Left lung (tissue), 4 donors: ENCODE measurements at regions not wholly inside any gene's neighbourhood (a gene's known extent, or its start where the extent isn't known, plus 50 kb on each side); places are given as distances from the start of the nearest gene placed in this dataset.

Experiments
- ATAC-seq: fragments of 200-7000 bp; cut with Tn5 transposase; one replicate; pipeline ENCODE4 v1.9.1; 2020; ENCODE audit warnings: moderate library complexity
- DNase-seq, 4 donors: peaks; one replicate each; pipeline ENCODE4 v3.0.0-alpha.2; 2013 to 2020
- H3K27ac ChIP-seq, 2 donors: fragments of 200-600 bp; sonication (generic) in 1 of 2; one replicate each; pipeline versions ENCODE4 v1.5.0 to v1.8.0; 2020 to 2021
- H3K27me3 ChIP-seq, 2 donors: fragments of 200-600 bp; sonication (generic) in 1 of 2; one replicate each; pipeline versions ENCODE4 v1.5.0 to v1.8.0; 2020 to 2021
- H3K36me3 ChIP-seq, 2 donors: fragments of 200-600 bp; sonication (generic) in 1 of 2; one replicate each; pipeline versions ENCODE4 v1.5.0 to v1.8.0; 2020 to 2021
- H3K4me1 ChIP-seq, 2 donors: fragments of 200-600 bp; one replicate each; pipeline ENCODE4 v1.8.0; 2021
- H3K4me3 ChIP-seq, 2 donors: fragments of 200-600 bp; sonication (generic) in 1 of 2; one replicate each; pipeline versions ENCODE4 v1.5.0 to v1.8.0; 2020 to 2021; ENCODE audit warnings: mild to moderate bottlenecking in 1 of 2
- H3K9me3 ChIP-seq, 2 donors: fragments of 200-600 bp; sonication (generic) in 1 of 2; one replicate each; pipeline versions ENCODE4 v1.5.0 to v1.8.0; 2020 to 2021
- CTCF ChIP-seq, 2 donors: fragments of 200-600 bp; sonication (generic) in 1 of 2; IDR thresholded peaks; one replicate each; pipeline versions ENCODE4 v1.5.0 to v1.8.0; 2021; ENCODE audit warnings: antibody characterized with exemption in 2 of 2
- intact Hi-C, 2 donors: fragments of 100-400 bp; cut with DNase I; formaldehyde crosslinking; loops; one replicate each; pipeline versions ENCODE4 v1.11.2 to v1.14.2; 2022
- donor health status: DM: no; HTN: yes; CAD: no.
- donor health status: DM: no; HTN: no; CAD: no.

GRCh38 chr13:77470986-77471385, 64.5 kb upstream of the SCEL start:
- Histone ChIP-seq H3K4me1 (no peaks in the 10 kb centered on the region), H3K36me3 (no peaks in the 10 kb centered on the region), H3K9me3 (peaks cover 0 to 5% of the 10 kb centered on the region in 2 donors), H3K4me3 (no peak overlapping the region), H3K27ac (no peak overlapping the region), H3K27me3 (no peaks in the 10 kb centered on the region)
- intact Hi-C loops = loop anchor here in 1 of 2 donors (10.0 kb wide), 1 partner anchor 196 kb away; no protein-coding TSS in a partner anchor
- no peak for DNase-seq
- ATAC-seq = no peak
- no peak for TF ChIP-seq CTCF (IDR thresholded peaks at IDR 0.05)

- DNase-seq = no peak
- intact Hi-C loops = no loop called here
- TF ChIP-seq CTCF (IDR thresholded peaks at IDR 0.05) = no peak
- Histone ChIP-seq H3K27me3 (no peaks in the 10 kb centered on the region), H3K27ac (no peak overlapping the region), H3K36me3 (no peaks in the 10 kb centered on the region), H3K4me1 (no peaks in the 10 kb centered on the region), H3K9me3 (no peaks in the 10 kb centered on the region), H3K4me3 (no peak overlapping the region)
- ATAC-seq = no peak
Observed at GRCh38 chr13:77466753-77467422, 68.6 kb upstream of the SCEL start.

- Histone ChIP-seq H3K36me3 (no peaks in the 10 kb centered on the region), H3K27ac (no peak overlapping the region), H3K27me3 (no peaks in the 10 kb centered on the region), H3K4me1 (peaks cover 0 to 9% of the 10 kb centered on the region in 2 donors), H3K9me3 (no peaks in the 10 kb centered on the region), H3K4me3 (no peak overlapping the region)
- ATAC-seq = no peak
- DNase-seq = peak in 2 of 4 donors; percentile 25 to 55
- intact Hi-C loops = no loop called here
- TF ChIP-seq CTCF (IDR thresholded peaks at IDR 0.05) = no peak
Observed at GRCh38 chr13:77465603-77466195, 69.8 kb upstream of the SCEL start.

DNA sequence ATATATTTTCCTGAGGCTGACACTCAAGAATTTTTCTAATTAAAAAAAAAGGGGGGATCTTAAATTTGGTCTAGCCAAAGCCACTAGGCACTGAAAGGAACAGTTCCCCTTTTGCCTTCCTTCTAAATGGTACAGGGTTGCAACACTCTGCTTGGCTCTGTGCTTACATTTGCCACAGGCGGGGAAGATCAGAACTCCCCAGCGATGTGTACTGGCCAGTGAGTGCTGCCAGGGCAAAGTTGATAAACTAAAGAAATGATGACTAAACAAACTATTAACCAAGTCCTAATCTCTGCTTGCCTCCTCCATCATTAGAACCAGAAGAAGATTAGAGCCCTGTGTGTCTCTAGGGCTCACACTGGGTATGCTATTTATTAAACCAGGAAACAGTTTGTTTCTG, 75.3 kb upstream of the SCEL start:
- Histone ChIP-seq H3K27ac (peak overlapping the region in 1 of 2 donors; percentile 43), H3K27me3 (no peaks in the 10 kb centered on the region), H3K4me1 (peaks cover 0 to 21% of the 10 kb centered on the region in 2 donors), H3K9me3 (no peaks in the 10 kb centered on the region), H3K36me3 (no peaks in the 10 kb centered on the region), H3K4me3 (no peak overlapping the region)
- intact Hi-C loops = no loop called here
- peak in 1 of 4 donors; percentile 64 for DNase-seq
- no peak for TF ChIP-seq CTCF (IDR thresholded peaks at IDR 0.05)
- peak; percentile 87 for ATAC-seq

GRCh38 chr13:77459592-77459991, 75.9 kb upstream of the SCEL start:
- no peak for TF ChIP-seq CTCF (IDR thresholded peaks at IDR 0.05)
- no peaks in the 10 kb centered on the region for H3K27me3 ChIP-seq
- no peaks in the 10 kb centered on the region for H3K36me3 ChIP-seq
- peak overlapping the region in 1 of 2 donors; percentile 43 for H3K27ac ChIP-seq
- intact Hi-C loops = no loop called here
- DNase-seq (no peak), ATAC-seq (no peak)
- H3K4me3 ChIP-seq = no peak overlapping the region
- H3K4me1 ChIP-seq = peaks cover 0 to 21% of the 10 kb centered on the region in 2 donors
- no peaks in the 10 kb centered on the region for H3K9me3 ChIP-seq
